ENCODE measurements at regions not wholly inside any gene's neighbourhood (a gene's known extent, or its start where the extent isn't known, plus 50 kb on each side); places are given as distances from the start of the nearest gene placed in this dataset.

GRCh38 chr12:115698257-115698656 lies 579.2 kb downstream of the MED13L start:
- Mint-ChIP-seq H3K4me1 (no peaks in the 10 kb centered on the region), H3K9me3 (no peaks in the 10 kb centered on the region), H3K4me3 (no peak overlapping the region), H3K36me3 (no peaks in the 10 kb centered on the region), H3K27me3 (peaks cover 4% of the 10 kb centered on the region), H3K27ac (no peak overlapping the region)
- DNase-seq: no peak

- H3K27me3 Mint-ChIP-seq: peaks cover 4% of the 10 kb centered on the region
These were observed 580.2 kb downstream of the MED13L start for GRCh38 chr12:115697340-115697739.

GRCh38 chr12:115694564-115694963 lies 582.9 kb downstream of the MED13L start:
- no peak overlapping the region for H3K4me3 Mint-ChIP-seq
- H3K9me3 Mint-ChIP-seq: no peaks in the 10 kb centered on the region
- no peaks in the 10 kb centered on the region for H3K4me1 Mint-ChIP-seq
- H3K27me3 Mint-ChIP-seq: peaks cover 7% of the 10 kb centered on the region
- H3K36me3 Mint-ChIP-seq: no peaks in the 10 kb centered on the region
- no peak overlapping the region for H3K27ac Mint-ChIP-seq
- no peak for DNase-seq

More at GRCh38 chr12:115697340-115697739, 580.2 kb downstream of the MED13L start:
- Mint-ChIP-seq H3K4me1 (no peaks in the 10 kb centered on the region), H3K4me3 (no peak overlapping the region), H3K9me3 (no peaks in the 10 kb centered on the region), H3K36me3 (no peaks in the 10 kb centered on the region), H3K27ac (no peak overlapping the region)
- DNase-seq: no peak

- Mint-ChIP-seq H3K27me3 (peaks cover 7% of the 10 kb centered on the region), H3K4me1 (no peaks in the 10 kb centered on the region), H3K27ac (no peak overlapping the region), H3K9me3 (no peaks in the 10 kb centered on the region), H3K4me3 (no peak overlapping the region), H3K36me3 (no peaks in the 10 kb centered on the region)
- DNase-seq: no peak
These were observed 583.5 kb downstream of the MED13L start for GRCh38 chr12:115693970-115694369.

- no peaks in the 10 kb centered on the region for H3K36me3 Mint-ChIP-seq
- no peak overlapping the region for H3K27ac Mint-ChIP-seq
- no peak for DNase-seq
- peaks cover 9% of the 10 kb centered on the region for H3K27me3 Mint-ChIP-seq
- no peaks in the 10 kb centered on the region for H3K9me3 Mint-ChIP-seq
- H3K4me3 Mint-ChIP-seq: no peak overlapping the region
- H3K4me1 Mint-ChIP-seq: no peaks in the 10 kb centered on the region
These were observed 586.4 kb downstream of the MED13L start for GRCh38 chr12:115691123-115691522.

- no peak for DNase-seq
- Mint-ChIP-seq H3K9me3 (no peaks in the 10 kb centered on the region), H3K4me3 (no peak overlapping the region), H3K4me1 (no peaks in the 10 kb centered on the region), H3K36me3 (no peaks in the 10 kb centered on the region), H3K27me3 (peaks cover 9% of the 10 kb centered on the region), H3K27ac (no peak overlapping the region)
These were observed 590.4 kb downstream of the MED13L start for GRCh38 chr12:115687094-115687493.

GRCh38 chr12:115683240-115683780 lies 594.2 kb downstream of the MED13L start:
- H3K36me3 Mint-ChIP-seq: no peaks in the 10 kb centered on the region
- no peak overlapping the region for H3K27ac Mint-ChIP-seq
- no peaks in the 10 kb centered on the region for H3K4me1 Mint-ChIP-seq
- no peak overlapping the region for H3K4me3 Mint-ChIP-seq
- no peaks in the 10 kb centered on the region for H3K9me3 Mint-ChIP-seq
- DNase-seq: no peak
- H3K27me3 Mint-ChIP-seq: peaks cover 5% of the 10 kb centered on the region

- Mint-ChIP-seq H3K36me3 (no peaks in the 10 kb centered on the region), H3K9me3 (no peaks in the 10 kb centered on the region), H3K27ac (no peak overlapping the region), H3K4me3 (no peak overlapping the region), H3K4me1 (no peaks in the 10 kb centered on the region), H3K27me3 (peaks cover 3% of the 10 kb centered on the region)
- DNase-seq: no peak
These were observed 596.5 kb downstream of the MED13L start for GRCh38 chr12:115680967-115681366.

GRCh38 chr12:115672506-115673080 lies 604.9 kb downstream of the MED13L start:
- no peaks in the 10 kb centered on the region for H3K9me3 Mint-ChIP-seq
- H3K27me3 Mint-ChIP-seq: peaks cover 1% of the 10 kb centered on the region

GRCh38 chr12:115672086-115672485 lies 605.4 kb downstream of the MED13L start:
- Mint-ChIP-seq H3K4me1 (no peaks in the 10 kb centered on the region), H3K4me3 (no peak overlapping the region)

More at GRCh38 chr12:115672506-115673080, 604.9 kb downstream of the MED13L start:
- no peaks in the 10 kb centered on the region for H3K4me1 Mint-ChIP-seq
- no peak overlapping the region for H3K4me3 Mint-ChIP-seq
- H3K27ac Mint-ChIP-seq: no peak overlapping the region
- DNase-seq: no peak
- no peaks in the 10 kb centered on the region for H3K36me3 Mint-ChIP-seq

GRCh38 chr12:115670869-115671268 lies 606.6 kb downstream of the MED13L start:
- Mint-ChIP-seq H3K36me3 (no peaks in the 10 kb centered on the region), H3K27ac (no peak overlapping the region), H3K4me1 (no peaks in the 10 kb centered on the region), H3K4me3 (no peak overlapping the region), H3K9me3 (no peaks in the 10 kb centered on the region), H3K27me3 (no peaks in the 10 kb centered on the region)
- DNase-seq: no peak

More at GRCh38 chr12:115672086-115672485, 605.4 kb downstream of the MED13L start:
- Mint-ChIP-seq H3K9me3 (no peaks in the 10 kb centered on the region), H3K36me3 (no peaks in the 10 kb centered on the region), H3K27me3 (no peaks in the 10 kb centered on the region), H3K27ac (no peak overlapping the region)
- no peak for DNase-seq

- Mint-ChIP-seq H3K36me3 (no peaks in the 10 kb centered on the region), H3K9me3 (no peaks in the 10 kb centered on the region), H3K27ac (no peak overlapping the region), H3K4me1 (no peaks in the 10 kb centered on the region), H3K27me3 (peaks cover 9% of the 10 kb centered on the region), H3K4me3 (no peak overlapping the region)
- no peak for DNase-seq
These were observed 610.4 kb downstream of the MED13L start for GRCh38 chr12:115667116-115667515.

GRCh38 chr12:115666168-115666567 lies 611.3 kb downstream of the MED13L start:
- Mint-ChIP-seq H3K9me3 (no peaks in the 10 kb centered on the region), H3K27me3 (peaks cover 14% of the 10 kb centered on the region), H3K36me3 (no peaks in the 10 kb centered on the region), H3K27ac (no peak overlapping the region), H3K4me1 (no peaks in the 10 kb centered on the region), H3K4me3 (no peak overlapping the region)
- no peak for DNase-seq

- Mint-ChIP-seq H3K9me3 (no peaks in the 10 kb centered on the region), H3K4me1 (no peaks in the 10 kb centered on the region), H3K27ac (no peak overlapping the region), H3K36me3 (no peaks in the 10 kb centered on the region), H3K27me3 (peaks cover 38% of the 10 kb centered on the region), H3K4me3 (no peak overlapping the region)
- DNase-seq: no peak
These were observed 616.4 kb downstream of the MED13L start for GRCh38 chr12:115661112-115661511.

GRCh38 chr12:115660211-115660805 lies 617.2 kb downstream of the MED13L start:
- H3K4me3 Mint-ChIP-seq: no peak overlapping the region
- H3K27ac Mint-ChIP-seq: no peak overlapping the region
- no peak for DNase-seq
- H3K27me3 Mint-ChIP-seq: peaks cover 38% of the 10 kb centered on the region
- no peaks in the 10 kb centered on the region for H3K4me1 Mint-ChIP-seq
- H3K36me3 Mint-ChIP-seq: no peaks in the 10 kb centered on the region
- no peaks in the 10 kb centered on the region for H3K9me3 Mint-ChIP-seq

GRCh38 chr12:115659422-115659821 lies 618.1 kb downstream of the MED13L start:
- no peaks in the 10 kb centered on the region for H3K9me3 Mint-ChIP-seq
- peaks cover 41% of the 10 kb centered on the region for H3K27me3 Mint-ChIP-seq
- H3K27ac Mint-ChIP-seq: no peak overlapping the region
- no peak overlapping the region for H3K4me3 Mint-ChIP-seq
- H3K36me3 Mint-ChIP-seq: no peaks in the 10 kb centered on the region
- no peaks in the 10 kb centered on the region for H3K4me1 Mint-ChIP-seq
- no peak for DNase-seq
